A549 (cell line): ENCODE measurements at regions not wholly inside any gene's neighbourhood (a gene's known extent, or its start where the extent isn't known, plus 50 kb on each side); places are given as distances from the start of the nearest gene placed in this dataset.
A peak's percentile ranks its signal among the peaks of the same experiment; 100 is the strongest.

Experiments
- ATAC-seq, 2 experiments: fragments of 200-7000 bp in 1 of 2; fragments of >200 bp in 1 of 2; cut with Nextera tagmentation in 1 of 2; cut with Tn5 transposase in 1 of 2; 3 replicates each; pipeline versions ENCODE4 v1.8.0 to v1.9.1; 2018 to 2020; ENCODE audit warnings: mild to moderate bottlenecking in 1 of 2, moderate library complexity in 1 of 2
- CTCF ChIA-PET: fragments of 300-600 bp; sonication (Branson Sonifier 250); formaldehyde crosslinking; extraction: SDS; loops from one replicate; lab custom pipeline; 2021; ENCODE audit warnings: antibody characterized with exemption, inconsistent platforms; lab: Yijun Ruan, JAX
- POLR2A ChIA-PET: fragments of 350-600 bp; formaldehyde crosslinking; extraction: SDS; loops from one replicate; lab custom pipeline; 2021; ENCODE audit warnings: antibody characterized with exemption, inconsistent platforms; lab: Yijun Ruan, JAX
- DNase-seq, 2 experiments: peaks; one replicate each; pipeline versions ENCODE4 v3.0.0 to v3.0.0-alpha.2; 2011 to 2016; ENCODE audit warnings: low read depth in 1 of 2, low spot score in 1 of 2
- FAIRE-seq: peaks from 2 replicates; lab custom pipeline; 2011; peaks lifted over from hg19 to GRCh38; lab: Jason Lieb, UNC
- H3K27ac ChIP-seq, 2 experiments: fragments of >200 bp; sonication (Bioruptor Twin); formaldehyde crosslinking; 3 replicates each; pipeline ENCODE4 v1.5.1; 2016 to 2017
- H3K4me1 ChIP-seq: fragments of >200 bp; sonication (Bioruptor Twin); formaldehyde crosslinking; 3 replicates; pipeline ENCODE4 v1.6.1; 2016
- H3K4me2 ChIP-seq: fragments of >200 bp; sonication (Bioruptor Twin); formaldehyde crosslinking; 3 replicates; pipeline ENCODE4 v1.6.1; 2016
- H3K4me3 ChIP-seq: fragments of >200 bp; sonication (Bioruptor Twin); formaldehyde crosslinking; 3 replicates; pipeline ENCODE4 v1.5.1; 2016
- H3K9me3 ChIP-seq: fragments of >200 bp; sonication (Bioruptor Twin); formaldehyde crosslinking; 3 replicates; pipeline ENCODE4 v1.6.1; 2016
- ATOH8 ChIP-seq: fragments of 250-450 bp; sonication (Bioruptor Pico); IDR thresholded peaks from 2 replicates; pipeline ENCODE4 v1.5.0; 2020; ENCODE audit warnings: low read depth, mild to moderate bottlenecking, moderate library complexity
- BCL3 ChIP-seq: fragments of >200 bp; sonication (Bioruptor Twin); formaldehyde crosslinking; IDR thresholded peaks from 3 replicates; pipeline ENCODE4 v1.6.1; 2016
- CHD2 ChIP-seq: fragments of 150-350 bp; IDR thresholded peaks from 2 replicates; pipeline ENCODE4 v1.6.1; 2014; ENCODE audit warnings: low read length; ENCODE audit not compliant: partially characterized antibody
- CHD4 ChIP-seq: fragments of 200-600 bp; sonication (generic); IDR thresholded peaks from 2 replicates; pipeline ENCODE4 v1.6.1; 2016; ENCODE audit warnings: antibody characterized with exemption, mild to moderate bottlenecking, borderline replicate concordance
- E2F6 ChIP-seq: IDR thresholded peaks from 2 replicates; pipeline ENCODE4 v1.6.1; 2012; ENCODE audit warnings: low read depth, borderline replicate concordance
- EHF ChIP-seq: fragments of 250-450 bp; sonication (Bioruptor Pico); IDR thresholded peaks from 2 replicates; pipeline ENCODE4 v1.5.0; 2020; ENCODE audit warnings: mild to moderate bottlenecking
- ELK1 ChIP-seq: fragments of 150-350 bp; IDR thresholded peaks from 2 replicates; pipeline ENCODE4 v1.6.1; 2014; ENCODE audit warnings: low read depth, mild to moderate bottlenecking, low read length
- HES2 ChIP-seq: fragments of >200 bp; sonication (Bioruptor Twin); formaldehyde crosslinking; IDR thresholded peaks from 2 replicates; pipeline ENCODE4 v1.6.1; 2016
- HMGXB4 ChIP-seq: fragments of 250-450 bp; sonication (Bioruptor Pico); IDR thresholded peaks from 2 replicates; pipeline ENCODE4 v1.5.0; 2021; ENCODE audit warnings: mild to moderate bottlenecking, moderate library complexity, borderline replicate concordance
- HOXB13 ChIP-seq: fragments of 250-450 bp; sonication (Bioruptor Pico); IDR thresholded peaks from 2 replicates; pipeline ENCODE4 v1.5.0; 2020; ENCODE audit warnings: low read depth, mild to moderate bottlenecking, moderate library complexity
- JUN ChIP-seq, 2 experiments: fragments of >200 bp; sonication (Bioruptor Twin); formaldehyde crosslinking; IDR thresholded peaks; 2 replicates in 1 of 2; 3 replicates in 1 of 2; pipeline ENCODE4 v1.6.1; 2016 to 2017
- KDM1A ChIP-seq: fragments of 200-600 bp; sonication (generic); IDR thresholded peaks from 2 replicates; pipeline ENCODE4 v1.6.1; 2016; ENCODE audit warnings: low read depth, mild to moderate bottlenecking
- MAFK ChIP-seq: fragments of 450-650 bp; IDR thresholded peaks from 2 replicates; pipeline ENCODE4 v1.6.1; 2014; ENCODE audit not compliant: partially characterized antibody
- MAX ChIP-seq: IDR thresholded peaks from 2 replicates; pipeline ENCODE4 v1.6.1; 2012
- MYC ChIP-seq: IDR thresholded peaks from 2 replicates; pipeline ENCODE4 v1.6.1; 2012; ENCODE audit warnings: mild to moderate bottlenecking, inconsistent platforms, low read length, improper control_type of control experiment, borderline replicate concordance
- NFE2L2 ChIP-seq: fragments of 150-350 bp; conservative IDR thresholded peaks from 2 replicates; pipeline ENCODE4 v1.6.1; 2014; ENCODE audit warnings: low read length
- NR3C1 ChIP-seq: fragments of >200 bp; sonication (Bioruptor Twin); formaldehyde crosslinking; IDR thresholded peaks from 3 replicates; pipeline ENCODE4 v1.6.1; 2017
- RCOR1 ChIP-seq: fragments of 150-350 bp; IDR thresholded peaks from 2 replicates; pipeline ENCODE4 v1.6.1; 2014; ENCODE audit warnings: antibody characterized with exemption, low read length, low read depth
- RFX5 ChIP-seq: fragments of 450-650 bp; IDR thresholded peaks from 2 replicates; pipeline ENCODE4 v1.7.1; 2014; ENCODE audit warnings: antibody characterized with exemption, mild to moderate bottlenecking, moderate library complexity
- RNF2 ChIP-seq: fragments of 200-600 bp; sonication (generic); IDR thresholded peaks from 2 replicates; pipeline ENCODE4 v1.6.1; 2016; ENCODE audit warnings: low read depth, mild to moderate bottlenecking, antibody characterized with exemption, moderate library complexity, borderline replicate concordance
- SMC3 ChIP-seq: fragments of >200 bp; sonication (Bioruptor Twin); formaldehyde crosslinking; IDR thresholded peaks from 3 replicates; pipeline ENCODE4 v1.6.1; 2018; ENCODE audit warnings: inconsistent platforms
- ZC3H11A ChIP-seq: fragments of 450-650 bp; IDR thresholded peaks from 2 replicates; pipeline ENCODE4 v1.6.1; 2014; ENCODE audit warnings: antibody characterized with exemption, mild to moderate bottlenecking
- ZFP36 ChIP-seq: fragments of 450-650 bp; IDR thresholded peaks from 2 replicates; pipeline ENCODE4 v1.6.1; 2014; ENCODE audit warnings: borderline replicate concordance; ENCODE audit not compliant: partially characterized antibody
- ZSCAN20 ChIP-seq: fragments of 250-450 bp; sonication (Bioruptor Pico); IDR thresholded peaks from 2 replicates; pipeline ENCODE4 v1.8.0; 2022; ENCODE audit warnings: mild to moderate bottlenecking, moderate library complexity
- WGBS: methylation state at CpG from one replicate; pipeline ENCODE4 v1.1.6; 2017; ENCODE audit errors: missing lambda C conversion rate; 5-methylcytosine and 5-hydroxymethylcytosine counted together

GRCh38 chr13:73704587-73704986 lies 429.6 kb downstream of the KLF12 start:
- Histone ChIP-seq H3K9me3 (no peaks in the 10 kb centered on the region), H3K27ac (no peak overlapping the region), H3K4me3 (no peak overlapping the region), H3K4me1 (peaks cover 6% of the 10 kb centered on the region; the same call in 1 of the 3 replicates), H3K4me2 (no peak overlapping the region)
- ATAC-seq (no peak), FAIRE-seq (no peak), DNase-seq (no peak)
- CTCF ChIA-PET = no interaction called here
- WGBS = 94% methylated on average over 5 of the region's 5 CpGs
- POLR2A ChIA-PET = no interaction called here
- TF ChIP-seq MAFK = peak; percentile 56
- no peak for TF ChIP-seq ATOH8 (CRISPR knock-in tag)

- DNase-seq = no peak
- H3K4me3 ChIP-seq = no peak overlapping the region
- peaks cover 9% of the 10 kb centered on the region; the same call in 1 of the 3 replicates for H3K4me1 ChIP-seq
- CTCF ChIA-PET = no interaction called here
- no peak for ATAC-seq
- no peaks in the 10 kb centered on the region for H3K9me3 ChIP-seq
- FAIRE-seq = no peak
- TF ChIP-seq HES2 (no peak), ZC3H11A (no peak), HMGXB4 (CRISPR knock-in tag) (no peak), HOXB13 (no peak), ELK1 (no peak), KDM1A (no peak), JUN (IDR thresholded peaks at IDR 0.05) (no peak), CHD2 (no peak), ZFP36 (no peak), RNF2 (no peak), MYC (no peak)
- H3K27ac ChIP-seq = no peak overlapping the region
- POLR2A ChIA-PET = no interaction called here
- H3K4me2 ChIP-seq = no peak overlapping the region
- 87% methylated on average over 4 of the region's 4 CpGs for WGBS
These were observed 430.6 kb downstream of the KLF12 start for GRCh38 chr13:73703606-73704005.

GRCh38 chr13:73702419-73703071 lies 431.7 kb downstream of the KLF12 start:
- no peak overlapping the region for H3K4me2 ChIP-seq
- CTCF ChIA-PET = no interaction called here
- WGBS = 80% methylated on average over 8 of the region's 8 CpGs
- no peaks in the 10 kb centered on the region for H3K9me3 ChIP-seq
- no peak overlapping the region for H3K4me3 ChIP-seq
- H3K27ac ChIP-seq = no peak overlapping the region
- H3K4me1 ChIP-seq = 0 out of 3 replicates have a peak, but pooled peaks cover 3% of the 10 kb centered on the region
- DNase-seq (no peak), FAIRE-seq (no peak), ATAC-seq (no peak)
- POLR2A ChIA-PET = no interaction called here
- TF ChIP-seq MAFK = no peak
- TF ChIP-seq HOXB13 = no peak
- no peak for TF ChIP-seq E2F6
- no peak for TF ChIP-seq JUN (IDR thresholded peaks at IDR 0.05)
- TF ChIP-seq NR3C1 = no peak
- TF ChIP-seq ZFP36 = no peak
- no peak for TF ChIP-seq ZSCAN20 (CRISPR knock-in tag)
- no peak for TF ChIP-seq BCL3
- no peak for TF ChIP-seq NFE2L2
- TF ChIP-seq RCOR1 = no peak
- TF ChIP-seq RNF2 = no peak
- TF ChIP-seq MAX = no peak
- TF ChIP-seq RFX5 = no peak
- no peak for TF ChIP-seq CHD4
- no peak for TF ChIP-seq EHF (CRISPR knock-in tag)
- no peak for TF ChIP-seq SMC3
- no peak for TF ChIP-seq ATOH8 (CRISPR knock-in tag)
- TF ChIP-seq KDM1A = no peak
